ENCODE measurements at regions not wholly inside any gene's neighbourhood (a gene's known extent, or its start where the extent isn't known, plus 50 kb on each side); places are given as distances from the start of the nearest gene placed in this dataset.

- Histone ChIP-seq H3K27ac (ENCODE audit: low read depth, low read length) (no peak overlapping the region), H3K27me3 (ENCODE audit: insufficient read depth, low read length) (no peaks in the 10 kb centered on the region), H3K9ac (ENCODE audit: low read length) (no peak overlapping the region), H3K79me2 (ENCODE audit: insufficient read depth, low read length) (no peaks in the 10 kb centered on the region), H3K9me3 (ENCODE audit: control insufficient read depth in 1 of 2, insufficient read depth in 1 of 2, low read depth in 1 of 2, low read length in 2 of 2) (no peaks in the 10 kb centered on the region), H4K20me1 (ENCODE audit: insufficient read depth) (no peaks in the 10 kb centered on the region), H3K9me2 (ENCODE audit: insufficient read depth) (no peaks in the 10 kb centered on the region), H3K36me3 (ENCODE audit: control insufficient read depth in 1 of 2, insufficient read depth in 2 of 2, low read length in 2 of 2) (no peaks in the 10 kb centered on the region), H3K4me2 (ENCODE audit: low read length) (no peak overlapping the region), H3K4me1 (ENCODE audit: control insufficient read depth in 1 of 2, insufficient read depth in 2 of 2, low read length in 2 of 2) (no peaks in the 10 kb centered on the region), H3K4me3 (replicated peaks in 1 of 2; ENCODE audit: low read depth in 1 of 2, low read length in 2 of 2) (no peak overlapping the region), H2AFZ (ENCODE audit: low read depth, low read length, poor library complexity, severe bottlenecking) (no peak overlapping the region)
- intact Hi-C loops (cut with micrococcal nuclease) = no loop called here
- no peak for ATAC-seq
- no peak for DNase-seq (ENCODE audit: low read depth, low spot score)
- TF ChIP-seq EGR1 (IDR thresholded peaks at IDR 0.05; ENCODE audit: low read depth) (no peak), SP1 (IDR thresholded peaks at IDR 0.05; ENCODE audit: low read depth) (no peak), CBX3 (IDR thresholded peaks at IDR 0.05; ENCODE audit: low read depth) (no peak), EZH2 (IDR thresholded peaks at IDR 0.05) (no peak), YY1 (IDR thresholded peaks at IDR 0.05; ENCODE audit: extremely low read depth, insufficient replicate concordance, low read depth, low read length) (no peak), POLR2AphosphoS5 (IDR thresholded peaks at IDR 0.05; ENCODE audit: low read depth, low read length) (no peak), ZFX (IDR thresholded peaks at IDR 0.05) (no peak), RAD21 (IDR thresholded peaks at IDR 0.05; ENCODE audit: low read depth) (no peak), SRF (IDR thresholded peaks at IDR 0.05; ENCODE audit: low read depth) (no peak)
- TF ChIP-seq, protein P1, sequence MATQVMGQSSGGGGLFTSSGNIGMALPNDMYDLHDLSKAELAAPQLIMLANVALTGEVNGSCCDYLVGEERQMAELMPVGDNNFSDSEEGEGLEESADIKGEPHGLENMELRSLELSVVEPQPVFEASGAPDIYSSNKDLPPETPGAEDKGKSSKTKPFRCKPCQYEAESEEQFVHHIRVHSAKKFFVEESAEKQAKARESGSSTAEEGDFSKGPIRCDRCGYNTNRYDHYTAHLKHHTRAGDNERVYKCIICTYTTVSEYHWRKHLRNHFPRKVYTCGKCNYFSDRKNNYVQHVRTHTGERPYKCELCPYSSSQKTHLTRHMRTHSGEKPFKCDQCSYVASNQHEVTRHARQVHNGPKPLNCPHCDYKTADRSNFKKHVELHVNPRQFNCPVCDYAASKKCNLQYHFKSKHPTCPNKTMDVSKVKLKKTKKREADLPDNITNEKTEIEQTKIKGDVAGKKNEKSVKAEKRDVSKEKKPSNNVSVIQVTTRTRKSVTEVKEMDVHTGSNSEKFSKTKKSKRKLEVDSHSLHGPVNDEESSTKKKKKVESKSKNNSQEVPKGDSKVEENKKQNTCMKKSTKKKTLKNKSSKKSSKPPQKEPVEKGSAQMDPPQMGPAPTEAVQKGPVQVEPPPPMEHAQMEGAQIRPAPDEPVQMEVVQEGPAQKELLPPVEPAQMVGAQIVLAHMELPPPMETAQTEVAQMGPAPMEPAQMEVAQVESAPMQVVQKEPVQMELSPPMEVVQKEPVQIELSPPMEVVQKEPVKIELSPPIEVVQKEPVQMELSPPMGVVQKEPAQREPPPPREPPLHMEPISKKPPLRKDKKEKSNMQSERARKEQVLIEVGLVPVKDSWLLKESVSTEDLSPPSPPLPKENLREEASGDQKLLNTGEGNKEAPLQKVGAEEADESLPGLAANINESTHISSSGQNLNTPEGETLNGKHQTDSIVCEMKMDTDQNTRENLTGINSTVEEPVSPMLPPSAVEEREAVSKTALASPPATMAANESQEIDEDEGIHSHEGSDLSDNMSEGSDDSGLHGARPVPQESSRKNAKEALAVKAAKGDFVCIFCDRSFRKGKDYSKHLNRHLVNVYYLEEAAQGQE (IDR thresholded peaks at IDR 0.05; ENCODE audit: low read depth) = no peak
- TF ChIP-seq, protein P2, sequence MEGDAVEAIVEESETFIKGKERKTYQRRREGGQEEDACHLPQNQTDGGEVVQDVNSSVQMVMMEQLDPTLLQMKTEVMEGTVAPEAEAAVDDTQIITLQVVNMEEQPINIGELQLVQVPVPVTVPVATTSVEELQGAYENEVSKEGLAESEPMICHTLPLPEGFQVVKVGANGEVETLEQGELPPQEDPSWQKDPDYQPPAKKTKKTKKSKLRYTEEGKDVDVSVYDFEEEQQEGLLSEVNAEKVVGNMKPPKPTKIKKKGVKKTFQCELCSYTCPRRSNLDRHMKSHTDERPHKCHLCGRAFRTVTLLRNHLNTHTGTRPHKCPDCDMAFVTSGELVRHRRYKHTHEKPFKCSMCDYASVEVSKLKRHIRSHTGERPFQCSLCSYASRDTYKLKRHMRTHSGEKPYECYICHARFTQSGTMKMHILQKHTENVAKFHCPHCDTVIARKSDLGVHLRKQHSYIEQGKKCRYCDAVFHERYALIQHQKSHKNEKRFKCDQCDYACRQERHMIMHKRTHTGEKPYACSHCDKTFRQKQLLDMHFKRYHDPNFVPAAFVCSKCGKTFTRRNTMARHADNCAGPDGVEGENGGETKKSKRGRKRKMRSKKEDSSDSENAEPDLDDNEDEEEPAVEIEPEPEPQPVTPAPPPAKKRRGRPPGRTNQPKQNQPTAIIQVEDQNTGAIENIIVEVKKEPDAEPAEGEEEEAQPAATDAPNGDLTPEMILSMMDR (IDR thresholded peaks at IDR 0.05 in 2 of 3, conservative IDR thresholded peaks at IDR 0.05 in 1 of 3; ENCODE audit: borderline replicate concordance in 1 of 3, insufficient read depth in 1 of 3, low read depth in 2 of 3, low read length in 2 of 3) = no peak
- RAD21 ChIA-PET (ENCODE audit: low non-redundant PET in 1 of 2, low total read pairs in 2 of 2, uncharacterized antibody in 2 of 2, unreplicated experiment in 2 of 2) = no interaction called here
- POLR2A ChIA-PET = no interaction called here
- no TSS peak for BruUV-seq (replicated peaks)
- CTCF ChIA-PET = no interaction called here
These were observed 241.1 kb downstream of the TMEM182 start for GRCh38 chr2:103002954-103003353.

All from HCT116 (cell line).